ENCODE measurements at regions not wholly inside any gene's neighbourhood (a gene's known extent, or its start where the extent isn't known, plus 50 kb on each side); places are given as distances from the start of the nearest gene placed in this dataset.

- TF ChIP-seq CTCF (IDR thresholded peaks at IDR 0.05) (no peak), POLR2A (IDR thresholded peaks at IDR 0.05) (no peak)
Observed at GRCh38 chr1:99369154-99369553, 104.9 kb downstream of the PLPPR4 start.

Data from right lobe of liver (tissue), 4 donors.